Left hindlimb (tissue), 1 donor: ENCODE measurements at regions not wholly inside any gene's neighbourhood (a gene's known extent, or its start where the extent isn't known, plus 50 kb on each side); places are given as distances from the start of the nearest gene placed in this dataset.
"Not testable (repeated sequence)": the region's sequence is repeated elsewhere in the genome, so short reads cannot be mapped to it uniquely, and the experiment has no call there.

Experiments
- DNase-seq: peaks from one replicate; pipeline ENCODE4 v3.0.0-alpha.2; 2018

- DNase-seq: no peak
Measured at GRCh38 chr6:115796829-115797228, 263.9 kb downstream of the FRK start.

- no peak for DNase-seq
Measured at GRCh38 chr6:115796061-115796460, 264.6 kb downstream of the FRK start.

GRCh38 chr6:115783402-115784061 lies 277.2 kb downstream of the FRK start:
- DNase-seq: no peak

DNA sequence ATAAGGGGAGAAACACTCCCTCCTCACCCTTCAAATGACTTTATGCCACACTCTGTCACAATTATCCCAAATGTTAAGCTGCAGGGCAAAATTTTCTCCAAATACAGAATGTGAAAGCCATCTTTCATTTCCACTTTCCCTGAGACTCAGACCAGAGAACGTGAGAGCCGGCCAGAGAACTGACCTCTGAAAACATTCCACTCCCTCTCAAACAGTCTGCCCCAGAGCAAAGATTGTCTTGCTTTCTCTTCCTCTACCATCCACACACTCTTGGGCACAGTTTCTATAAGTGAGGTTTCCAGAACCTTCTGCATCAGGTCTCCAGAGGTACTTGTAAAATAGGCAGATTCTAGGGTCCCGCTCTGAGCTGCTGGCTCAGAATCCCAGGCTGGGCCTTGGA lies 278.1 kb downstream of the FRK start:
- no peak for DNase-seq

GRCh38 chr6:115773741-115774140 lies 286.9 kb downstream of the FRK start:
- no peak for DNase-seq

DNA sequence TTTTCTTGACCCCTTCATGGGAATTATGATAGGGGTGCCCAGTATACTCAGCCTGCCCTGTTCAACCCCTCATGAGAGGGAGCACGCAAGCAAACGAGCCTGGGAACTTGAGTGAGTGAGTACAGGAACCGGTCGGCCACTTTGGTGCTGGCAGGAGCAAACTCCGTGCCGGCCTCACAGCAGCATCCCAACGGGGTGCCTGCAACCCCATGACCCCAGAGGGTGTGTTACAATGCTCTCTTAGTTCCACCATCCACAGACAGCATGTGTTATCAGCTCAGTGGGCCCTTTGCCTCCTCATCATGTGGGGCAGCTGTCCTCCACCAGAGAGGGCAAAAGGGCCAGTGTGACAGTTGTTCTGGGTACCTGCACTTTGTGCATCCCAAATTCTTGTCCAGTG lies 289.8 kb downstream of the FRK start:
- no peak for DNase-seq

DNA sequence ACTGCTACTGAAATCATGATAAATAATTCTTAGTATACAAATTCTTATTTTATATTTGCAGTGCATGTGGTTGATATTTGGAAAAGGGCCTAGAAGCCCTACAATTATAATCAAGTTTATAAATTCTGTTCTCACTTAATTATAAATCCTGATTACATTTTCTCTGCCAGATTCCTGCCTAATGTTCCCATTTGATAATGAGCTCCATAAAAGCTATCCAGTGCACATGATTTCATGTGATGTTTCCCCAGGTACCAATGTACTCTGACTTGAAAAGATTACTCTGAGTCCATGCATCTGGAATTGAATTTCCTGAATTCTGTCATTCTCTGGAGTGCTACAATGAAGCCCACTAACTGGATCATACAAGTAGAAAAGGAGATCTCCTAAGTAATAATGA lies 292.2 kb downstream of the FRK start:
- no peak for DNase-seq

GRCh38 chr6:115767931-115768330 lies 292.8 kb downstream of the FRK start:
- no peak for DNase-seq

DNA sequence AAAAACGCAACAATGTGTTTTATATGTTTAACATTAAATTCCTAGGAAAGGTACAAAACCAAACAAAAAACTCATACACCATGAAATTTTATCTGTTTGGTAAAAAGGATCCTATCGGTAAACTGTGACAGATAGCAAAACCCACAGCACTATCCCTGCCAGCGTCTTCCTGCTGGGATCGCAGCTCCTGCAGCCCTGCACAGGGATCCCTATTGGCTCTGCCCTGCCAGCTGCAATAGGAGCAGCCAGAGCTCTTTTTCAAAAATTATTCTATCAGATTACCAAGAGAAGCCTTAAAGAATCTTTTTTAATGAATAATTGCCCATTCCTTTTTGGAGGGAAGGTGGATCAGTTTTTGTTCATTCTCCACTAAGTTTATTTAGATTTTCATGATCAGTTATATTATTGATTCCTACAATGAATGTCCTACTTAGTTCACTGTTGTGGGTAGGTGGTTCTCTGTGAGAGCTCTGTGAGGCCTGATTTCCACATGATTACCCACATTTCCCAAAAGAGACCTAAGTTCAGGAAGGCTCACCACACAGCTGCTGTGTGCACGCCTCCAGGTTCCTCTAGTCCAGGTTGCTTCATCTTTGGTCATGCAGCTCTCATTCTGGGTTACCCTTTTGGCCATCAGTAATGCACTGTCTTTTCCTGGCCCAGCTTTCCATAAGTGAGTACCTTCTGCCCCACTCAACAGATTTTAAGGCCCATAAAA lies 293.8 kb downstream of the FRK start:
- DNase-seq: no peak

GRCh38 chr6:115765966-115766365 lies 294.7 kb downstream of the FRK start:
- no peak for DNase-seq

- no peak for DNase-seq
Measured at GRCh38 chr6:115759051-115759450, 301.6 kb downstream of the FRK start.

DNA sequence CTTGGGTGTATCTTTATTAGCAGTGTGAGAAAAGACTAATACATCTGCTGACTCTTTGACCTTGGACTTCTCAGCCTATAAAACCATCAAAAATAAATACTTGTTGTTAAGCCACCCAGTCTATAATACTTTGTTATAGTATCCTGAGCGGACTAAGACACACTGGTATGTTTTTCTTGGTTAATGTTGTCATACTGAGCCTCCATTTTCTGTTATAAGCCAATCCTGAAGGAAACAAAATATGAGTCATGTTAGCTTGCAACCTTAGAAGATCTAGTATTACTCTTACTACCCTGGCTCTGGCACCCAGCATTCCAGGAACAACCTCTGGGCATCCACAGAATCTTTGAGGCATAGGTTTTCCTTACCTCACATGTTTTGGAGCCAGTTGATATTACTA lies 307.2 kb downstream of the FRK start:
- no peak for DNase-seq

DNA sequence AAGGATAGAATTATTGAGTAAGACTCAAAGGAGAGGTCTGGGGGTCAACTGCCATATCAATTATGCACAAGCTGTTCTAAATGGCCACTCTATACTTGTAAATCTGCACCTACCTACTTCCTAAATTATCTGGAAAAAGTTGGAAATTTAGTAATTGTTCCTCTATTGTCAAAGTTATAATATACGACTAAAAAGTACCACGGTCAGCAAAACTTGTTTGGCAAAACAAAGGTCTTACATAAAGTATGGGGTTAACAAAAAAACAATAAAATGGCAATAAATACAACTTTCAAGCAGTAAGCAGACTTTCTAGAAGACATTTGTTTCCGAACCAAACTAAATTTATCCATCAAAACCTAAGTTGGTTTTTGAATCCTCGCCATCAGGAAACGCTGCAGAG lies 309.7 kb downstream of the FRK start:
- DNase-seq: no peak

DNA sequence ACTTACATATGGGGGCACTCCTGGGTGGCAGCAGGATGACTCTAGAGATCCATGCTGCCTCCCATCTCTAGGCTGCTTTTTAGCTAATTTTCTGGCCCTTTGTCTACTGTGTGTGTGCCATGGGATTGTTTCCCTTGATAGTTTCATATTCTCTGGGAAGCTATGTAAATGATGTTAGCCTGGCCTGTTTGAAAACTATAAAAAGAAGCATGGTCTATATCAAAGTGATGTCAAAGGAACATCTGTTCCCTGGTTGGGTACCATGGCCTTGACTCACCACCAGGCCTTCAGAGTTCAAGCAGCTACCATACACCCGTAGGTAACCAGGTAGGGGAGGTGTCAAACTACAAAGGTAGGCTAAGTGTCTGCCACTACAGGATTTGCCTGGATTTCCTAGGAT lies 310.4 kb downstream of the FRK start:
- DNase-seq: no peak

- no peak for DNase-seq
Measured at GRCh38 chr6:115747719-115748118, 313.0 kb downstream of the FRK start.

- not testable (repeated sequence) for DNase-seq
Measured at GRCh38 chr6:115746583-115746982, 314.1 kb downstream of the FRK start.

DNA sequence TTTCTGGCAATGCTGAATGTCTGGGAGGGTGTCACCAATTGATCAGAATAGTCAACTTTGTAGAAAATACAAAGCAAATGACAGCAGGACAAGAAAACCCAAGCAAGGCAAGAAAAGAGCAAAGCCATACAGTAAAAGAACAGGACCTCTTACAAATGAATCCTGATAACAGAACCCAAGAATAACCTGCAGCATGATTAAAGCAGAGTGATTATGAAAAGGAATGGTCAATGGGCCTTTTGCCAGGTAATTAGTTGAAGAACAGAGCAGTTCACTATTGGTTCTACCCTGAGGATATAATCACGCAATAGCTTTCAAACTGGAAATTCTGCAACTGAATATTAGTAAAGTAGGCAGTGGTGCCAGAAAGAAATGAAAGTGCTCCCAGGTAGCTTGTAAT lies 319.8 kb downstream of the FRK start:
- DNase-seq: no peak

GRCh38 chr6:115735610-115736009 lies 325.1 kb downstream of the FRK start:
- DNase-seq: no peak

- DNase-seq: no peak
Measured at GRCh38 chr6:115733426-115733825, 327.3 kb downstream of the FRK start.

DNA sequence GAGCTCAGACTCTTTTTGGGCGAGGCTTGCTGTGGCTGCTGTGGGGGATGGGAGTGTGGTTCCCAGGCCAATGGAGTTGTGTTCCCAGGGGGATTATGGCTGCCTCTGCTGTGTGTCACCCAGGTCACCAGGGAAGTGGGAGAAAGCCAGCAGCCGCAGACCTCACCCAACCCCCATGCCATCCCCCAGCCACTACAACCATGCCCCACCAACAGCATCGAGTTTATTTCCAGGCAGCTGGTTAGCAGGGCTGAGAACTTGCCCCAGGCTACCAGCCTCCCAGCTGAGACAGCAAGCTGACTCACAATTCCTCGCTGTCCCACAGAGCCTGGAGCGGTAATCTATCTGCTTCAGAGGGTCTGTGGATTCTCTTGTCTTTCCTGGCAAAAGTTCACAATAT lies 331.7 kb downstream of the FRK start:
- no peak for DNase-seq

GRCh38 chr6:115728171-115728570 lies 332.5 kb downstream of the FRK start:
- no peak for DNase-seq

- DNase-seq: no peak
Measured at GRCh38 chr6:115721564-115721963, 339.1 kb downstream of the FRK start.

- DNase-seq: no peak
Measured at GRCh38 chr6:115720900-115721299, 339.8 kb downstream of the FRK start.

- DNase-seq: no peak
Measured at GRCh38 chr6:115717472-115717871, 343.2 kb downstream of the FRK start.

DNA sequence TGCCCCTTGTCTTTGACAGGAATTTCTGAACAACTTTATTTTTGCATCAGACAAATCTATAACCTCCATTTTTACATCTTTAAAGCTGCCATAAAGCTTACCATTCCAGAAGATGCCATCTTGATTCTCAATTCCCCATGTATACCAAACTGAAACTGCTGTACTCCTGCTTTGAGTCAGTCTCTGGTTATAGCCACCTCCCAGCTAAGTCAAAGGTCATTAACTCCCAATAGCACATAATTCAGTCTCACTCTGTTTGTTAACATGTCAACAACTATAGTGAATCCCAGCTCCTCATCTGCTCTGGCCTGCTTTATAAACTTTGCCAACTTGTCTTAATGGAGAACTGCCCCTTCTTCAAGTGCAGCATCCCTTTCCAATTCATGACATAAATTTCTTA lies 343.6 kb downstream of the FRK start:
- DNase-seq: no peak
